GM13977 (cell line): ENCODE measurements at regions not wholly inside any gene's neighbourhood (a gene's known extent, or its start where the extent isn't known, plus 50 kb on each side); places are given as distances from the start of the nearest gene placed in this dataset.
"Not testable (repeated sequence)": the region's sequence is repeated elsewhere in the genome, so short reads cannot be mapped to it uniquely, and the experiment has no call there.

ENCODE experiments used
- DNase-seq: peaks from one replicate; pipeline ENCODE4 v3.0.0; 2012; ENCODE audit warnings: low spot score
- CTCF ChIP-seq: IDR thresholded peaks from 2 replicates; pipeline ENCODE4 v1.5.1; 2012; ENCODE audit warnings: mild to moderate bottlenecking, control low read depth; ENCODE audit not compliant: insufficient read depth; ENCODE audit errors: extremely low read depth, missing control alignments
- in situ Hi-C: fragments of 300-500 bp; cut with MboI; formaldehyde crosslinking; loops from one replicate; pipeline ENCODE4 v1.12.0; 2022; ENCODE audit warnings: low sequenced_read_pairs, low pct_unique_long_range_greater_than_20kb, mixed read lengths, inconsistent platforms; ENCODE audit not compliant: unreplicated experiment

DNA sequence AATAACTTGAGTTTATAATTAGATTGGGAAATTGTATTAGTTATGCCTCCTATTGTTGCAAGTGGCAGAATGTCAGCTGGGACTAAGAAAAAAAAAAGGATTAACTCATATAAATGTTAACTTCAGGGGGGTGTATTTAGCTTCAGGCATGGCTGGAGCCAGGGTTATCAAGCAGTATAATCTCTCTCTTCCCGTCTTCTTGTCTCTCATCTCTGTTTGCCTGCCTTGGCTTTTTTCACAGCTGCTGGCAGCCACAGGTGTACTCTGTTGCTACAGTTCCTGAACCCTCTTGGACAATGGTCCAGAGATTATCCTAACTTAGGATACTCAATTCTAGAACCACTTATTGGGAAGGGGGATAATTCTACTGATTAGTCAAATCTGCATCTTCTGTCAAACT lies 370.7 kb upstream of the MEX3C start:
- no peak for DNase-seq
- TF ChIP-seq CTCF: no peak
- in situ Hi-C loops: no loop called here

DNA sequence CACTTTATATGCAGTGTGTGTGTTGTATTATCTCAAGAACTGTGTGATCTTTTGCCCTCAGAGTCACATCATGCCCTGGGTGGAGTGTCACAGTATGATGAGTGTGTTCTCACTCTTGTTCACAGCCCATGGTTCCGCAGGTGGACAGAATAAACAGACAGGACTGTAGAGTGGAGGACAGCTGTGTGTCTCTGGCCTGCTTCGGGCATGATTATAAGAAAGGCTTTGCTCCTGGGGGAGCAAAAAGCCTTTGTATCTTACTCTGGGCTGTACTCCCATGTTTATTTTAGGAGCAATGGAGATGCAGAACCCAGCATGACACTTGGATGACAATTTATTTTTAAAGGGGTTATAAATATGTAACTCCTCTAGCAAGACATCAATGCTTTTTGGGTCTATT lies 371.7 kb upstream of the MEX3C start:
- in situ Hi-C loops: no loop called here
- no peak for TF ChIP-seq CTCF
- DNase-seq: no peak

GRCh38 chr18:51569561-51569960 lies 372.1 kb upstream of the MEX3C start:
- no peak for TF ChIP-seq CTCF
- in situ Hi-C loops: no loop called here
- DNase-seq: no peak

DNA sequence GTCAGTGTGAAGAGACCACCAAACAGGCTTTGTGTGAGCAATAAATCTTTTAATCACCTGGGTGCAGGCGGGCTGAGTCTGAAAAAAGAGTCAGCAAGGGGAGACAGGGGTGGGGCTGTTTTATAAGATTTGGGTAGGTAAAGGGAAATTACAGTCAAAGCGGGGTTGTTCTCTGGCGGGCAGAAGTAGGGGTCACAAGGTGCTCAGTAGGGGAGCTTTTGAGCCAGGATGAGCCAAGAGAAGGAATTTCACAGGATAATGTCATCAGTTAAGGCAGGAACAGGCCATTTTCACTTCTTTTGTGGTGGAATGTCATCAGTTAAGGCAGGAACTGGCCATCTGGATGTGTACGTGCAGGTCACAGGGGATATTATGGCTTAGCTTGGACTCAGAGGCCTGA lies 372.6 kb upstream of the MEX3C start:
- DNase-seq: not testable (repeated sequence)

GRCh38 chr18:51573886-51574285 lies 376.4 kb upstream of the MEX3C start:
- in situ Hi-C loops, DNase-seq: not testable (repeated sequence)

More for the DNA sequence above, 372.6 kb upstream of the MEX3C start:
- in situ Hi-C loops: not testable (repeated sequence)

DNA sequence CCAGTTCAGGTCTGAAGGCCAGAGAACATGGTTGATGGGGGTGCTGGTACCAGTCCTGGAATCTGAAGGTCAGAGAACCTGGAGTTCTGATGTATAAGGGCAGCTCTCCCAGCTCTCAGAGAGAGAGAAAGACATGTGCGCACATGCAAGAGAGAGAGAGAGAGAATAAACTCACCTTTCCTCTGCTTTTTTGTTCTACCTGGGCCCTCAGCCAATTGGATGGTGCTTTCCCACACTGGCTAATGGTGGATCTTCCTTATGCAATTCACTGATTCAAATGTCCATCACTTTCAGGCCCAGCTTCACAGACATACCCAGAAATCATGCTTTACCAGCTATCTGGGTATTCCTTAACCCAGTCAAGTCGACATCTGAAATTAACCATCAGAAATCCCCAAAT lies 377.7 kb upstream of the MEX3C start:
- no peak for DNase-seq
- in situ Hi-C loops: no loop called here
- no peak for TF ChIP-seq CTCF

DNA sequence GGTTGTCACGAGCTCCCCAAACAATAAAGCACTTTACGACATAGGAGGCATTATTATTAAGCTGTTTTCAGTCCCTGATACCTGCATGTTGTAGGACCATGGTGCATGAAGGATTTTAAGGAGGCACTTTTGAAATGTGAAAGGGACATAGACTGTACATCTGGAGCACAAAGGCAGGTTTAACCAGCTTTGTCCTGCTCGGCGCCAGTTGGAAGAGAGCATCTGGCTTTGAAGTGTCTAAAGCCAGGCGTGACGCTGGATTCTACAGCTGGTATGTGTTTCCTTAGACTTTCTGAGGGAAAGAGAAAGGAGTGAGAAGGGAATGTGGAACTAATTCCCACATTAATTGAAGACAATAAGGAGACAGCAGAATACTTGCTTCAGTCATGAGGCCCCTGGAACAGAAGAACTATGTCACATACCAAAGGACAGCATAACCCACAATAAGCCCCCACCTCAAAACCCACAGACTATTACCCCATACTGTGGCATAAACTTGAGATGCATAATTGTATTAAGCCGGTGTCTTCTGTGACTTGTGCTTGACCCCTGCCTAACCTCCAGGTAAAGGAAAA lies 381.0 kb upstream of the MEX3C start:
- no peak for DNase-seq
- no peak for TF ChIP-seq CTCF
- in situ Hi-C loops: no loop called here

DNA sequence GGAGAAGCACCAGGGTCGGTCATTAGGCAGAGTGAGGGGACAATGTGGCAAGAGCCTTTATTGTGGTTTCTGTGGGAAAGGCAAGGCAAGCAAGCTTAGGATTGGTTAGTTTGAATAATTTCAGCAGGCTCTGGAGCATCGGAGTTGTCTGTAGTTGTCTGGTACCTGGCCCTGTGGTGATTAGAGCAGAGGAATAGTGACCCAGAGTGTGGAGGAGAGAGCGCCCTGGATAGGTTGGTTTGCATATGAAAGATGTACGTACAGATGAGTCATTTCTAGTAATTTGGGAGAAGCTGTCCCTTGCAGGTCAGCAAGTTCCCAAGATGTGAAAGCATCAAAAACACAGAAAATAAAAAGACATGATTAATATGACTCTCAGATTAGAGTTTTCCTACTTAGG lies 383.1 kb upstream of the MEX3C start:
- no peak for TF ChIP-seq CTCF
- no peak for DNase-seq
- in situ Hi-C loops: no loop called here
